MCF 10A (cell line): ENCODE measurements at regions not wholly inside any gene's neighbourhood (a gene's known extent, or its start where the extent isn't known, plus 50 kb on each side); places are given as distances from the start of the nearest gene placed in this dataset.

ENCODE experiments used
- BruUV-seq: library from RNA; stranded (reverse); fragments of 400-500 nt; replicated peaks from 2 replicates; lab custom pipeline; 2021; lab: Mats Ljungman, UMichigan
- CTCF ChIA-PET: fragments of 300-600 bp; sonication (Branson Sonifier 250); formaldehyde crosslinking; extraction: SDS; loops from one replicate; lab custom pipeline; 2021; ENCODE audit warnings: antibody characterized with exemption, inconsistent platforms; lab: Yijun Ruan, JAX
- POLR2A ChIA-PET: fragments of 300-600, 350-650 bp; sonication (Branson Sonifier 250); formaldehyde crosslinking; extraction: SDS; loops from one replicate; lab custom pipeline; 2020; ENCODE audit warnings: antibody characterized with exemption, inconsistent platforms; lab: Yijun Ruan, JAX
- DNase-seq: peaks from one replicate; pipeline ENCODE4 v3.0.0-alpha.2; 2018; ENCODE audit not compliant: unreplicated experiment
- H3K27ac Mint-ChIP-seq: one replicate; pipeline ENCODE4 v1.8.0; 2022; ENCODE audit warnings: mild to moderate bottlenecking, low read depth, mixed read lengths; ENCODE audit not compliant: unreplicated experiment
- H3K27me3 Mint-ChIP-seq: one replicate; pipeline ENCODE4 v1.8.0; 2022; ENCODE audit warnings: mixed read lengths; ENCODE audit not compliant: insufficient read depth, unreplicated experiment
- H3K36me3 Mint-ChIP-seq: one replicate; pipeline ENCODE4 v1.8.0; 2022; ENCODE audit warnings: mild to moderate bottlenecking, moderate library complexity, mixed read lengths; ENCODE audit not compliant: insufficient read depth, unreplicated experiment
- H3K4me1 Mint-ChIP-seq: one replicate; pipeline ENCODE4 v1.8.0; 2022; ENCODE audit warnings: mixed read lengths; ENCODE audit not compliant: insufficient read depth, unreplicated experiment
- H3K4me3 Mint-ChIP-seq: one replicate; pipeline ENCODE4 v1.8.0; 2022; ENCODE audit warnings: mild to moderate bottlenecking, moderate library complexity, mixed read lengths; ENCODE audit not compliant: unreplicated experiment
- H3K9me3 Mint-ChIP-seq: one replicate; pipeline ENCODE4 v1.8.0; 2022; ENCODE audit warnings: mixed read lengths; ENCODE audit not compliant: unreplicated experiment
- CTCF ChIP-seq: fragments of 200-600 bp; IDR thresholded peaks from one replicate; pipeline ENCODE4 v1.8.0; 2022; ENCODE audit warnings: antibody characterized with exemption, mild to moderate bottlenecking; ENCODE audit not compliant: unreplicated experiment
- intact Hi-C: fragments of 100-400 bp; cut with micrococcal nuclease; formaldehyde crosslinking; loops from 2 replicates; pipeline ENCODE4 v1.14.1; 2022

GRCh38 chr22:49424893-49425270 is 402.8 kb downstream of the BRD1 start:
- H3K4me3 Mint-ChIP-seq, result no peak overlapping the region
- H3K27me3 Mint-ChIP-seq, result no peaks in the 10 kb centered on the region
- ChIA-PET POLR2A (no interaction called here), CTCF (interaction anchor here (0.6 kb wide), 1 partner anchor 110 kb away, joined by 4 read pairs; no protein-coding TSS in a partner anchor)
- BruUV-seq, result no TSS peak
- intact Hi-C loops, result no loop called here
- TF ChIP-seq CTCF, result no peak
- no peak for DNase-seq
- no peaks in the 10 kb centered on the region for H3K4me1 Mint-ChIP-seq
- H3K27ac Mint-ChIP-seq, result no peak overlapping the region
- no peaks in the 10 kb centered on the region for H3K36me3 Mint-ChIP-seq
- peaks cover 23% of the 10 kb centered on the region for H3K9me3 Mint-ChIP-seq

GRCh38 chr22:49423125-49423650 is 404.5 kb downstream of the BRD1 start:
- Mint-ChIP-seq H3K36me3 (no peaks in the 10 kb centered on the region), H3K4me1 (no peaks in the 10 kb centered on the region), H3K27me3 (no peaks in the 10 kb centered on the region), H3K27ac (no peak overlapping the region), H3K4me3 (no peak overlapping the region), H3K9me3 (peaks cover 34% of the 10 kb centered on the region)
- POLR2A ChIA-PET, result no interaction called here
- TF ChIP-seq CTCF, result no peak
- CTCF ChIA-PET, result no interaction called here
- DNase-seq, result no peak
- intact Hi-C loops, result no loop called here
- no TSS peak for BruUV-seq

GRCh38 chr22:49422701-49423100 is 405.0 kb downstream of the BRD1 start:
- intact Hi-C loops, result no loop called here
- POLR2A ChIA-PET, result no interaction called here
- H3K4me3 Mint-ChIP-seq, result no peak overlapping the region
- H3K27ac Mint-ChIP-seq, result no peak overlapping the region
- no peaks in the 10 kb centered on the region for H3K27me3 Mint-ChIP-seq
- H3K36me3 Mint-ChIP-seq, result no peaks in the 10 kb centered on the region
- no TSS peak for BruUV-seq
- H3K4me1 Mint-ChIP-seq, result no peaks in the 10 kb centered on the region
- CTCF ChIA-PET, result no interaction called here
- no peak for TF ChIP-seq CTCF
- H3K9me3 Mint-ChIP-seq, result peaks cover 34% of the 10 kb centered on the region
- no peak for DNase-seq

GRCh38 chr22:49420651-49421050 is 407.0 kb downstream of the BRD1 start:
- CTCF ChIA-PET, result no interaction called here
- no peak for DNase-seq
- TF ChIP-seq CTCF, result no peak
- no TSS peak for BruUV-seq
- intact Hi-C loops, result no loop called here
- no peak overlapping the region for H3K27ac Mint-ChIP-seq
- no peaks in the 10 kb centered on the region for H3K27me3 Mint-ChIP-seq
- H3K4me1 Mint-ChIP-seq, result no peaks in the 10 kb centered on the region
- no peaks in the 10 kb centered on the region for H3K36me3 Mint-ChIP-seq
- no peak overlapping the region for H3K4me3 Mint-ChIP-seq
- POLR2A ChIA-PET, result no interaction called here
- H3K9me3 Mint-ChIP-seq, result peaks cover 34% of the 10 kb centered on the region
